ENCODE measurements at regions not wholly inside any gene's neighbourhood (a gene's known extent, or its start where the extent isn't known, plus 50 kb on each side); places are given as distances from the start of the nearest gene placed in this dataset.
"Not testable (repeated sequence)": the region's sequence is repeated elsewhere in the genome, so short reads cannot be mapped to it uniquely, and the experiment has no call there.

GRCh38 chr17:15860774-15861173 is 84.2 kb upstream of the ADORA2B start:
- not testable (repeated sequence) for DNase-seq (ENCODE audit: low read depth, low spot score)

DNA sequence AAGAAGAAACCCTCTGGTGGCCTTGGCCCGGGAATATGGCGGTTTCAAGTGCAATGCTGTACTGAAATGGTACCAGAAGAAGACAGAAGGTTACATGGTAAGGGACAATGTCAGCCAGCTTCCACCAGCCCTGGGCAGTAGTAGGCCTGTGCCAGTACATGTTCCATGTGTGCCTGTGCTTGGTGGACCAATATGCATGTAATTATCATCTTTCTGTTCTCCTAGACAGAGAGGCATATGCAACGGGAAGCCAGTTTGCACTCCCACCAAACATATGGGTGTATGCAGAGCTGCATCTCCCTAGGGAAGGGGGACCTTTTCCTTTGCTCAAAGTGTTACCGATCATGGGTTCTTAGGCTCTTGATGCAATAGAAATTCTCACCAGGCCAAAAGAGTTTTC is 80.9 kb upstream of the ADORA2B start:
- not testable (repeated sequence) for DNase-seq (ENCODE audit: low read depth, low spot score)

DNA sequence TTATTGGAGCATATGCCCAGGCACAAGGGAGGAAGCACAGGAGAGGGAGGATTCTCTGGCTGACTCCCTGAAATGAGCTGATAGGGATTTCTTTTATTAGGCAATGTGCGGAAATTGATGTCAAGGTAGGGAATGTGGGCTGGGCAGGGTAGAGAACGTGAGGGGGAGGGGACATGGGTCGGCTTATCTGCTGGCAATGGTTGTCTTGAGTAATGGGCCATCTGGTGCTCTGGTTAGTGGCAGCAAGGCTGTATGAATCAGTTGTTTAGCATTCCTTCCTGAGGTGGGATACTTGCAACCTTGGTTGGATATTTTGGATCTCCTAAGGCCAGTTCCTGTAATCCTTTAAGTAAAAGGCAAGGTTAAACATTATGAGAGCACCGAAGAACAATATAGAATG is 80.5 kb upstream of the ADORA2B start:
- not testable (repeated sequence) for DNase-seq (ENCODE audit: low read depth, low spot score)

DNA sequence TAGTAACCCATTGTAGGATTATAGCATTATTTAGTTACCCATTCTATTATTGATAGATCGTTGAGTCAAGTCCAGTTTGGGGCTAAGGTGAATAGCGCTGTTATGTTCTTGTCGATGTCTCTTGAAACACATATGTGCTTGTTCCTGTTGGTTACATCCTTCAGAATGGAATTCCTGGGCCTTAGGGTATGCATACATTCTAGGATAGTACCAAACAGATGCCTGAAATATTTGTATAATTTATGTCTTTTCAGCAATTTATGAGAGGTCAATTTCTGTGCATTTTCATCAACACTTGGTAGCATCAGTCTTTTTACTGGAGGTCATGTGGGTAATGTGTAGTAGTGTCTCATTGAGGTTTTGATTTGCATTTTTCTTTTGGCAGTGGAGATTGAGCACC is 78.9 kb upstream of the ADORA2B start:
- not testable (repeated sequence) for DNase-seq (ENCODE audit: low read depth, low spot score)

- not testable (repeated sequence) for DNase-seq (ENCODE audit: low read depth, low spot score)
Measured at GRCh38 chr17:15867331-15867730, 77.6 kb upstream of the ADORA2B start.

DNA sequence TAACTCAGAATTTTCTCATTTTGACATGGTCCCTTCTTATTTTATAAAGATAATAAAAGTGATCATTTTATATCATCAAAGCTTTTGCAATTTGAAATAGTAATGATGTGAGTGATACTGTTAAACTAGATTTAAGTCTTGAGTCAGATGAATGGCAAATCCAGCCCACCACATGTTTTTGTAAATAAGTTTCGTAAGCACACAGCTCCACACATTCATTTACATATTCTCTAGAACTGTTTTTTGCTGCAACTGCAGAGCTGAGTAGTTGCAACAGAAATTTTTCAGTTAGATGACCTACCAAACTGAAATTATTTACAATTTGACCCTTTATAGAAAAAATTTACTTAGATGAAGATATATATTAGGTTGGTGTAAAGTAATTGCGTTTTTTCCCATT is 75.1 kb upstream of the ADORA2B start:
- DNase-seq (ENCODE audit: low read depth, low spot score) = not testable (repeated sequence)

DNA sequence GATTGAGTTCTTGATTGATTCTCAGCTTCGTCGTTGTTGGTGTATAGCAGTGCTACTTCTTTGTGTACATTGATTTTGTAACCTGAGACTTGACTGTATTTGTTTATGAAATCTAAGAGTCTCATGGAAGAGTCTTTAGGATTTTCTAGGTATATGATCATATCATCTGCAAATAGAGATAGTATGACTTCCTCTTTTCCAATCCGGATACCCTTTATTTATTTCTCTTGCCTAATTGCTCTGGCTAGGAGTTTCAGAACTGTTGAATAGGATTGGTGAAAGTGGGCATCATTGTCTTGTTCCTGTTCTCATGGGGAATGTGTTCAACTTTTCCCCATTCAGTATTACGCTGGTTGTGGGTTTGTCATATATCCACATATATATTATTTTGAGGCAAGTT is 72.3 kb upstream of the ADORA2B start:
- not testable (repeated sequence) for DNase-seq (ENCODE audit: low read depth, low spot score)

DNA sequence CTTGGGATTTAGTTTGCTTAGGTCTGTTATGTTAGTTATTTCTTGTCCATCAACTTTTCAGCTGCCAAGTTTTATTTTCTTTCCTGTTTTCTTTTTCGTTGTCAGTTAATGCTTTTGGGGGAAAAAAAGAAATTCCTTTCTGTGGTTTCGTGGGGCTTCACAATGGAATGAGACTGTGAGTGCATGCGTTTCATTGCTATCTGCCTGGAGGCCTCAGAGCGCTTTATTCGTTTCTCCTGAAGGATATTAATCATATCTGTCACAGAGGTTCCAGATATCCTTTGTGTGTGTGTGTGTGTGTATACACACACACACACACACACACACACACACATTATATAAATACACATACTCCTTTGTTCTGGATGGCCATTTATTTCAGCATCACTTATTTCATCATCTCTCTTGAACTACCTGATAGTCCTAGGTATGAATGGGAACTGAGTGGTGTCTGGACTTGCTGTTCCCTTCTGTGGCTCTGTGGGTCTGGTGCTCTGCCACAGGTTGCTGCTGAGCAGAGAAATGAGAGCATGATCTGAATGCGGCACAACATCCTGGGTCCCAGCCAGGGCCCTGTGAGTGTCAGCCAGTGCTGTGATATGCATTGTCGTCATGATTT is 66.9 kb upstream of the ADORA2B start:
- DNase-seq (ENCODE audit: low read depth, low spot score) = not testable (repeated sequence)

GRCh38 chr17:15882058-15882720 is 62.7 kb upstream of the ADORA2B start:
- DNase-seq (ENCODE audit: low read depth, low spot score) = no peak

GRCh38 chr17:15882777-15883176 is 62.2 kb upstream of the ADORA2B start:
- no peak for DNase-seq (ENCODE audit: low read depth, low spot score)

DNA sequence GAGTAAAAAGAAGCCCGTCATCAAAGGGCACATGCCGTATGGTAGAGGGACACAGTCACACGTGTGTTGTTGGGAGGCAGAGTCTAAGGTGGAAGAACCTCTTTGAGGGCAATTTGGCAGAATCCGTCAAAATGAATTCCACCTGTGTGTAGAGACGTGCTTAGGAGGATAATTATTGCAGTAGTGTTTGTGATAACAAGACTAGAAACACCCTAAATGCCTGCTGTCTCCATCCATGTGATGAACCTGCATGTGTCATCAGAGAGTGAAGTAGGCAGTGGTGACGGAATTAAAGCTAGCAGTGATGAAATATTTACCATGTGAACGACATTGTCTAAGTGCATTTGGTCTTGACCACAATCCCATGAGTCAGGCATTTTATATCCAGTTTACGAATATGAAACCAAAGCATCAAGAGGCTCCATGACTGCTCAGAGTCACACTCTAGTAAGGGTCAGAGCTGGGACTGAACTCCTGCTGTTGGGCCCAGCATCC is 61.3 kb upstream of the ADORA2B start:
- DNase-seq (ENCODE audit: low read depth, low spot score) = no peak

GRCh38 chr17:15884731-15885130 is 60.2 kb upstream of the ADORA2B start:
- DNase-seq (ENCODE audit: low read depth, low spot score) = no peak

DNA sequence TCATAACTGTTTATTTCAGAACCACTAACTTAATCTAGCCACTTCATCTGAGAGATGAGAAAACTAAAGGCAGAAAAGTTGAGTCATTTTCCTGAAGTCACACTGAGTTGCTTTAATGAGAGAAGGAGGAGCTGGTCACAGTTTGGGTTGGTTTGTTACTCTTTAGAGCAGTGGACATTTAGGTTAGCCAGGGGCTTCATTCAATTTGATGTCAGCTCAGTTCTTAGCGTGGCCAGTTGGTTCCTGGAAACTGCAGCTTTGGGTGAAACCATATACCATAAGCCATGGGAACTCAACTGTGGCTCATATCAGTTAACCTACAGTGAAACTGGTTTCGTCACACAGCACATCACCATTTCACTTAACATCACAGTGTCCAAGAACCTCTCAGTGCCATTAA is 59.2 kb upstream of the ADORA2B start:
- DNase-seq (ENCODE audit: low read depth, low spot score) = no peak

- no peak for DNase-seq (ENCODE audit: low read depth, low spot score)
Measured at GRCh38 chr17:15886221-15886620, 58.7 kb upstream of the ADORA2B start.

DNA sequence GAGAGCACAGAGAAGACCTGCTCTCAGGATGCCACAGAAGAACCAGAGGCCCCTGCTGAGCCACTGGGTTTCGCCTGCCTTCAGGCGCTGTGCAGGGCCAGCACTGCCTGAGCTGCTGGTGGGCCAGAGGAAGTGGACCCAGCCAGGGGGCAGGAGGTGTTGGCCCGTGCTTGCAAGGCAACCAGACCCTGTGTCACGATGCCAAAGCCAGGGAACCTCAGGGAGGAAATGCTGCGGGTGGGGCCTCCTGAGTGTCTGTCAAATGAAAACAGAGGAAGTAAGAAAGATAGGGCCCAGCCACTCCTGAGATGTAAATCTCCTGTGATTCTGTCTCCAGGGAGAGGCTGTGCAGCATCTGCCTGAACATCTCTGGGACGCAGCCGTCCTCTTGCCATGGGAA is 58.1 kb upstream of the ADORA2B start:
- DNase-seq (ENCODE audit: low read depth, low spot score) = no peak

DNA sequence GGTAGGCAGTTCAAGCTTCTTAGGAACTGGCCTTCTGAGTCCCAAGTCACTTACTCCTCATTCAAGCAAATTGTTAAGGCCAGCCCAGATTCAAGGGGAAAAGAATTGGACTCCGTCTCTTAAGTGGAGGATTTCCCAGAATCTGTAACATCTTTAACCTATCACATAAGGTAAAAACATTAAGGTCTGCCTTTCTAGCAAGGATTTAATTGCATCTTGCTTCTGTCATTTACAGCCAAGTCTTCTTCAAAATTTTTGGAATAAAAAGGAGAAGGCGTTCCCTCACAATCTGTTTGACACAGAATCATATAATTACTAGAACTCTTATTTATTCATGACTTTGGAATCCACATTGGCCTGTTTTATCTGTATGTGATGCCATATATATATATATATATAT is 56.5 kb upstream of the ADORA2B start:
- no peak for DNase-seq (ENCODE audit: low read depth, low spot score)

DNA sequence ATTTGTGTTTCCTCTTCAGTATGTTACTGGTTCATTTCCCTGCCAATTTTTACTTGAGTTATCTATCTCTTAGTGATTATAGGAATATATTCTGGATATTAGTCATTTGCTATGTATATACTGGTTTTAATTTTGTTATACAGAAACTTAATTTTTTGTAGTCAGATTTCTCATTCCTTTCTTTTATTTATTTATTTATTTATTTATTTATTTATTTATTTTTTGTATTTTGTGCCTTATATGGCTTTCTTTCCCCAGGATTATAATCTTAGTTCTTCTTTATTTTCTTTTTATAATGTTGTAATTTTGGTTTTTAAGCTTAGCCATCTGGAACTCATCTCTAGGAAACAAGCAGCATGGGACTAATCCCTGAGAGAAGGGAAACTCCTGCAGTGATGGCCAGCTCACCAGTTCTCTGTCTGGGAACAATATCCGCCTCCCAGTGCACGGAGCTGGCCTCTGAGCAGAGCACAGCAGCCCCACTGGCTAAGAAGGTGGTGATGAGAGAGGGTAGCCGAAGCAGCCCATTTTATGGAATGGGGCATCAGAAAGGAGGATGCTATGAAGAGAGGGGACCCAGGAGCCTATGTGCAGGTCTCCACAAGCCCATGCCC is 54.5 kb upstream of the ADORA2B start:
- DNase-seq (ENCODE audit: low read depth, low spot score) = no peak

- DNase-seq (ENCODE audit: low read depth, low spot score) = no peak
Measured at GRCh38 chr17:15891318-15891717, 53.6 kb upstream of the ADORA2B start.

DNA sequence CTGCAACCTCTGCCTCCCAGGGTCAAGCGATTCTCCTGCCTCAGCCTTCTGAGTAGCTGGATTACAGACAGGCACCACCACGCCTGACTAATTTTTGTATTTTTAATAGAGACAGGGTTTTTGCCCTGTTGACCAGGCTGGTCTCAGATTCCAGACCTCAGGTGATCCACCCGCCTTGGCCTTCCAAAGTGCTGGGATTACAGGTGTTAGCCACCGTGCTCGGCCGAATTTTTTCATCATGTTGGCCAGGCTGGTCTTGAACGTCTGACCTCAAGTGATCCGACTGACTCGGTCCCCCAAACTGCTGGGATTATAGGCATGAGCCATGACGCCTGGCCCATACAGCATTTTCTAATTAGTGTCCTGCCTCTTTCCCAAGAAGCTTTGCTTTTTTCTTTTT is 52.7 kb upstream of the ADORA2B start:
- no peak for DNase-seq (ENCODE audit: low read depth, low spot score)

DNA sequence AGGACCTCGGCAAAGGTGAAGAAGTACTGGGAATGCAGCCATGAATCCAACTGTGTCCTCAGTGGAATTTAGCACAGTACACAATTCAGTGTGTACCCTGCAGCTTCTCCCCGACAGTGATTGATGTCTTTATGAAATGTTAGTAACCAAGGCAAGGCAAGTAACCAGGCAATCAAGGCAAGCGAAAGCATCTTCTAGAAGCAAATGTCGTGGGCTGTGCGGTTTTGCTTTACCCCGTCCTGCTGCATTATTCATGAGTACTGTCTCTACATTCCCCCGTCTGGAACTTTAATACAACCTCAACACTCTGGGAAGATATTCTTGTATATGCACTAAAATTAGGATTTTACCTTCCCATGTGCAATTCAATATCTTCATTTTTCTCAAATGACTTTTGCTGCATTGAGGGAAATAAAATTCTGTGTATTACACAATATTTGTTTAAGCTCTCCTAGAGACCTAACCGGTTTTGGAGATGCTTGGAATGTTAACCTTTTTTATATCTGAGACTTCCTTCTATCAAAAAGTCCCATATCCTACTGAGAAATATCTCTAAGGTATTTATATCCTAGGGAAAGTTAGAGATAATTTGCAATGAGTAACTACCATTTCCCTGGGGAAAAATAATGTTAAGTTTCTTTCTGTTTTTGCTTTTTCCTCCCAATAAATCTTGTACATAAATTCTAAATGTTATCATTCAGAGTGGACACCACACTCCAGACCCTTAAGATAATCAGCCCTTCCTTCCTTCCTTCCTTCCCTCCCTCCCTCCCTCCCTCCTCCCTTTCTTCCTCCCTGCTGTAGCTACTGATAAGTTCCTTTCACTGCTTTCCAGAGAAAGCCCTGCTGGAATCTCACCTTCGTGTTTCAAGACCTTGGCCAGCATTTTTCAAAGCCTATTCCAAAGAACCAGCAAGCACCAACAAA is 51.9 kb upstream of the ADORA2B start:
- DNase-seq (ENCODE audit: low read depth, low spot score) = no peak

DNA sequence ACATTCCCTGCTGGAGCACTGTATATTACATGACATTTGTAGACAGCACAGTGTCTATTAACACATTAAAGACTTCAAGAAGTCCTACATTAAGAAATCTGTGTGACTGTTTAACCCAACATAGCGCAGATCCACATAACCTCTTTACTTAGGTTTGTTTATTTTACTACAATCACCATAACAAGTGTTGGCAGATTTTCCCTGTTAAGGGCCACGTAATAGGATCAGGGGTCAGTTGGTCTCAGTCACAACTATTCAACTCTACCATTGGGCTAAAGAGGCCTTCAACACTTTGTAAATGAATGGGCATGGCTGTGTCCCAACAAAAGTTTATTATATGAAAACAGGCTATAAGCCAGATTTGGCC is 51.3 kb upstream of the ADORA2B start:
- no peak for DNase-seq (ENCODE audit: low read depth, low spot score)

GRCh38 chr17:15894258-15894657 is 50.7 kb upstream of the ADORA2B start:
- DNase-seq (ENCODE audit: low read depth, low spot score) = no peak
